T-helper 2 cell treated with Interferon-gamma antibody and Interleukin-4, amounts not matched to agents 5 μg/mL and 100 μg/mL, for 36 hours (primary cell): ENCODE measurements at regions not wholly inside any gene's neighbourhood (a gene's known extent, or its start where the extent isn't known, plus 50 kb on each side); places are given as distances from the start of the nearest gene placed in this dataset.
A peak's percentile ranks its signal among the peaks of the same experiment; 100 is the strongest.

Source experiments
- DNase-seq: peaks from one replicate; pipeline ENCODE4 v3.0.0; 2021; ENCODE audit warnings: low spot score
- H3K27ac Mint-ChIP-seq: one replicate; pipeline ENCODE4 v1.8.0; 2021; ENCODE audit warnings: mild to moderate bottlenecking, mixed read lengths
- H3K27me3 Mint-ChIP-seq: one replicate; pipeline ENCODE4 v1.8.0; 2021; ENCODE audit warnings: low read depth, mixed read lengths
- H3K36me3 Mint-ChIP-seq: one replicate; pipeline ENCODE4 v1.8.0; 2021; ENCODE audit warnings: low read depth, mixed read lengths
- H3K4me1 Mint-ChIP-seq: one replicate; pipeline ENCODE4 v1.8.0; 2021; ENCODE audit warnings: low read depth, mixed read lengths
- H3K4me3 Mint-ChIP-seq: one replicate; pipeline ENCODE4 v1.8.0; 2022; ENCODE audit warnings: mild to moderate bottlenecking, moderate library complexity, mixed read lengths
- H3K9me3 Mint-ChIP-seq: one replicate; pipeline ENCODE4 v1.8.0; 2021; ENCODE audit warnings: mixed read lengths

- Mint-ChIP-seq H3K36me3 (peaks cover 5% of the 10 kb centered on the region), H3K9me3 (peaks cover 5% of the 10 kb centered on the region), H3K27ac (peak overlapping the region; percentile 88), H3K27me3 (no peaks in the 10 kb centered on the region), H3K4me1 (peaks cover 36% of the 10 kb centered on the region), H3K4me3 (peak overlapping the region; percentile 59)
- DNase-seq, result peak; percentile 25
Measured at GRCh38 chr6:151757506-151757955, 50.0 kb upstream of the ESR1 start.
